ENCODE measurements at regions not wholly inside any gene's neighbourhood (a gene's known extent, or its start where the extent isn't known, plus 50 kb on each side); places are given as distances from the start of the nearest gene placed in this dataset.

- H3K4me3 ChIP-seq (ENCODE audit: insufficient read depth, low read depth, low read length): no peak overlapping the region
- Mint-ChIP-seq H3K36me3 (ENCODE audit: low read depth, unreplicated experiment) (no peaks in the 10 kb centered on the region), H3K4me3 (ENCODE audit: unreplicated experiment) (no peak overlapping the region), H3K9me3 (ENCODE audit: unreplicated experiment) (peaks cover 3% of the 10 kb centered on the region), H3K4me1 (ENCODE audit: low read depth, unreplicated experiment) (peaks cover 8% of the 10 kb centered on the region), H3K27ac (ENCODE audit: unreplicated experiment) (peak overlapping the region; percentile 41), H3K27me3 (ENCODE audit: low read depth, unreplicated experiment) (peaks cover 6% of the 10 kb centered on the region)
- H3K27me3 ChIP-seq (ENCODE audit: insufficient read depth, low read length): peaks cover 6% of the 10 kb centered on the region
- no peak overlapping the region for H3K9ac ChIP-seq (ENCODE audit: low read length)
- no peaks in the 10 kb centered on the region for H3K36me3 ChIP-seq (ENCODE audit: insufficient read depth, low read length)
- H3K27ac ChIP-seq (ENCODE audit: low read depth, low read length): no peak overlapping the region
- no peaks in the 10 kb centered on the region for H4K20me1 ChIP-seq (ENCODE audit: insufficient read depth, low read length)
- no peak overlapping the region for H2AFZ ChIP-seq (ENCODE audit: low read depth, low read length)
- no peak for DNase-seq (ENCODE audit: low read depth)
- no peaks in the 10 kb centered on the region for H3K4me1 ChIP-seq (ENCODE audit: insufficient read depth, low read length)
- H3K79me2 ChIP-seq (ENCODE audit: insufficient read depth, low read length): no peaks in the 10 kb centered on the region
- TF ChIP-seq CTCF (IDR thresholded peaks at IDR 0.05; ENCODE audit: insufficient read depth, low read depth, low read length) (no peak), EZH2 (IDR thresholded peaks at IDR 0.05; ENCODE audit: insufficient read depth, low read length) (no peak)
- FAIRE-seq: no peak
- no peaks in the 10 kb centered on the region for H3K9me3 ChIP-seq (ENCODE audit: insufficient read depth, low read depth, low read length)
- no peak overlapping the region for H3K4me2 ChIP-seq (ENCODE audit: low read length)
Observed at GRCh38 chr6:163738304-163738703, 323.8 kb downstream of the QKI start.

DNA sequence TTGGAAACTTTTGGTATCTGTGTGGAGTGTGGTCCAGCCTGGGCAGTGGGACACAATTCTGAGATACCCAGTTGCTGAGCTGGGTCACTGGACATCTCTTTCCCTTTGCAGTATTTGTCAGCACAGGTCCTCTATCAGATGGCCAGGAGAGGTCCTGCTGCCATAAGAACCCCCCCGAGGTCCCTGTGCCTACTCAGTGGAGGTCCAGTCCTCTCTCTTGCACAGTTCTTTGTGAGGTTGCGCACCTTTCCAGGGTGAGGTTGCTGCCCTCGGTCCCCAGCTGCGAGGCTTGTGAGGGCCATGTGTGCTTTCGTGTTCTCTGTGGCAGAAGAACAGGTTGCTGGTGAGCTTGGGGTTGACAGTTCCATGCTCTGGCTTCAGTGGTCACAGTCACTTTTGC, 320.6 kb downstream of the QKI start:
- no peak for TF ChIP-seq EZH2 (IDR thresholded peaks at IDR 0.05; ENCODE audit: insufficient read depth, low read length)
- TF ChIP-seq CTCF (IDR thresholded peaks at IDR 0.05; ENCODE audit: insufficient read depth, low read depth, low read length): no peak
- H3K27me3 Mint-ChIP-seq (ENCODE audit: low read depth, unreplicated experiment): peaks cover 6% of the 10 kb centered on the region

DNA sequence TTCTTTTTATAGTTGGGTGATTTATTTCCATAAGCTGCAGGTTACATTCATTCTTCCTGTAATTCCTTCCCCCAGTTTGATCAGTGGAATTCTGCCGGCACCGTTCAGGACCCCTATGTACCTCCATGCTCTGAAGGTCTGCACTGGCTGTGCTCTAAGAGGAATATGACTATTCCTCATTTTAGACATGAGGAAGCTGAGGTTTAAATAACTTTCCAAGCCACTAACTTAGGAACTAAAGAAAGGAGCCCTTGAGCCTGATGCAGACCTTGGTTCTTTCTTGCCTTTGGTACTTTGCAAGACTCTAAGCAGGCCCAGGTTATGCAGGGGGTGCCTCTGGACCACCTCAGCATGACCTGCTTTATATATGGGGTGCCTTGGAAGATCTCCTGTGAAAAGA, 318.5 kb downstream of the QKI start:
- DNase-seq (ENCODE audit: low read depth) (no peak), FAIRE-seq (no peak)
- Mint-ChIP-seq H3K27ac (ENCODE audit: unreplicated experiment) (no peak overlapping the region), H3K9me3 (ENCODE audit: unreplicated experiment) (no peaks in the 10 kb centered on the region), H3K4me3 (ENCODE audit: unreplicated experiment) (no peak overlapping the region), H3K27me3 (ENCODE audit: low read depth, unreplicated experiment) (peaks cover 7% of the 10 kb centered on the region), H3K36me3 (ENCODE audit: low read depth, unreplicated experiment) (no peaks in the 10 kb centered on the region), H3K4me1 (ENCODE audit: low read depth, unreplicated experiment) (peaks cover 1% of the 10 kb centered on the region)
- Histone ChIP-seq H4K20me1 (ENCODE audit: insufficient read depth, low read length) (no peaks in the 10 kb centered on the region), H3K4me3 (ENCODE audit: insufficient read depth, low read depth, low read length) (no peak overlapping the region), H3K9me3 (ENCODE audit: insufficient read depth, low read depth, low read length) (no peaks in the 10 kb centered on the region), H3K79me2 (ENCODE audit: insufficient read depth, low read length) (no peaks in the 10 kb centered on the region), H3K4me1 (ENCODE audit: insufficient read depth, low read length) (no peaks in the 10 kb centered on the region), H3K27me3 (ENCODE audit: insufficient read depth, low read length) (peaks cover 4% of the 10 kb centered on the region), H3K36me3 (ENCODE audit: insufficient read depth, low read length) (no peaks in the 10 kb centered on the region), H3K27ac (ENCODE audit: low read depth, low read length) (no peak overlapping the region), H2AFZ (ENCODE audit: low read depth, low read length) (no peak overlapping the region), H3K4me2 (ENCODE audit: low read length) (no peak overlapping the region), H3K9ac (ENCODE audit: low read length) (no peak overlapping the region)
- no peak for TF ChIP-seq CTCF (IDR thresholded peaks at IDR 0.05; ENCODE audit: insufficient read depth, low read depth, low read length)
- TF ChIP-seq EZH2 (IDR thresholded peaks at IDR 0.05; ENCODE audit: insufficient read depth, low read length): no peak

More for the DNA sequence above, 320.6 kb downstream of the QKI start:
- Histone ChIP-seq H3K9me3 (ENCODE audit: insufficient read depth, low read depth, low read length) (no peaks in the 10 kb centered on the region), H3K4me1 (ENCODE audit: insufficient read depth, low read length) (no peaks in the 10 kb centered on the region), H3K9ac (ENCODE audit: low read length) (no peak overlapping the region), H3K27me3 (ENCODE audit: insufficient read depth, low read length) (peaks cover 6% of the 10 kb centered on the region), H3K27ac (ENCODE audit: low read depth, low read length) (no peak overlapping the region), H2AFZ (ENCODE audit: low read depth, low read length) (no peak overlapping the region), H4K20me1 (ENCODE audit: insufficient read depth, low read length) (no peaks in the 10 kb centered on the region), H3K4me3 (ENCODE audit: insufficient read depth, low read depth, low read length) (no peak overlapping the region), H3K36me3 (ENCODE audit: insufficient read depth, low read length) (no peaks in the 10 kb centered on the region), H3K4me2 (ENCODE audit: low read length) (no peak overlapping the region), H3K79me2 (ENCODE audit: insufficient read depth, low read length) (no peaks in the 10 kb centered on the region)
- no peak overlapping the region for H3K4me3 Mint-ChIP-seq (ENCODE audit: unreplicated experiment)
- H3K9me3 Mint-ChIP-seq (ENCODE audit: unreplicated experiment): peaks cover 3% of the 10 kb centered on the region
- peaks cover 9% of the 10 kb centered on the region for H3K4me1 Mint-ChIP-seq (ENCODE audit: low read depth, unreplicated experiment)
- DNase-seq (ENCODE audit: low read depth): no peak
- no peaks in the 10 kb centered on the region for H3K36me3 Mint-ChIP-seq (ENCODE audit: low read depth, unreplicated experiment)
- H3K27ac Mint-ChIP-seq (ENCODE audit: unreplicated experiment): no peak overlapping the region
- FAIRE-seq: no peak
